DMS79 (cell line): ENCODE measurements at regions not wholly inside any gene's neighbourhood (a gene's known extent, or its start where the extent isn't known, plus 50 kb on each side); places are given as distances from the start of the nearest gene placed in this dataset.

Source experiments
- DNase-seq: peaks from one replicate; lab custom pipeline; 2025; lab: John Stamatoyannopoulos, UW

DNA sequence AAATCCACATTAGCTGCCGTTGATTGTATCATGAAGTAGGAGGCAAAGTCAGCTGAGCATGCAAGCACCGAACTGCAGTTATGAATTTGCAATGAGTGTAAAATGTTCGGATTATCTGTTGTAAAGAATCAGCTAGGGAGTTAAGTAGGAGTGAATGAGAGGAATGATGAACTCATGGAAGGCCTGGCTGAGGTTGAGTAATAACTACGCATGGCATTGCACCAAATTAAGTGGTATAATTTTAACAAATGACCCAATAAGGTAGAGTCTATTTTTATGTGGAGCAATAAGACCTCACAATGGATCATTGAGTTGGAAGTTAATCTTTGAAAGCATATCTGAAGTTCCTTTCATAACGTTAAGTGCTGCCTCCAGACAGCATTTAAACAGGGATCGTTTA, 288.2 kb upstream of the CHST9 start:
- no peak for DNase-seq

DNA sequence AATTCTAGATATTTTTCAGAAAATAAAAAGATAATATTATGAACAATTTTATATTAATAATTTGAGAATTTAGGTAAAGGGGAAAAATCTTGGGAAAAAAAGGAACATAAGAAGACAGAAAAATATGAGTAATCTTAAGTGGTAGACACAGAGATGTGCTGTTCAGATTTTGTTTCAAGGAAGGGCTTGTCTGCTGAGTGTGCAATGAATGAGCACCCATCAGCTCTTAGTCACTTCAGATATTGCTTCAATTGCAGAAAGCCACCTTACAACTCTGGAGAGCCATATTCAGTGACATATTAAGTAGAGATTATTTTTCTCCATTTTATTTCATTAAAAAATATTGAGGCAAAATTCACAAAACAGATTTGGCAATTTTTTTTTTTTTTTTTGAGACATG, 282.0 kb upstream of the CHST9 start:
- DNase-seq = no peak

DNA sequence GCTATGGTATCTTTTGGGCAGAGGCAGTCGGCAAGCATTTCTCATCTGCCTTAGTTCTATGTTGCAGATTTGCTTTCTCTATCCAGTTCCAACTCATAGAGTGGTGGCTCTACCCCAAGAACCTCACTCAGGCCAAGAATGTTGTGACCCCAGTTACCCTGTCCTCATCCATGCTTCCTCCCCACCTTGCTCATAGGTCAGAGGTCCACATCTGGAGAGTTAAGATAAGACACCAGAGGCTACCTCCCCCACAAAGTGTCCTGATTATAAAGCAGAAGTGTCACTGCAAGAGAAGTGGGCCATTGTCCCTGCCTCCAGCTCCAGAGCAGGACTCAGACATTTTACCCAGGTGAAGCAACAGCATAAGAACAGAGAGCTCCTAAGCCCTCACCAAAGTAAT, 276.8 kb upstream of the CHST9 start:
- no peak for DNase-seq

DNA sequence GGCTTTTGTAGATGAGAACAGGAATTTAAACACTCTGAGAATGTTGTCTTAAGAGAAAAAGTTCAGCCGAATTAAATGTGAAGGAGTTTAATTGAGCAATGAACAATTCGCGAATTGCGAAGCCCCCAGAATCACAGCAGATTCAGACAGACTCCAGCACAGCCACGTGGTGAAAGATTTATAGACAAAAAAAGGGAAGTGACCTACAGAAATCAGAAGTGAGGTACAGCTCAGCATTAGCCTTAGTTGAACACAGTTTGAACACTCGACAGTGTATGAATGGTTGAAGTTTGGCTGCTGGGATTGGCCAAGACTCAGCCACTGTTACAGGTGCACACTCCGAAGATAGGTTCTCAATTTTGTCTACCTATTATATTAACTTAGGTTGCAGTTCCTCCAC, 264.0 kb upstream of the CHST9 start:
- no peak for DNase-seq

DNA sequence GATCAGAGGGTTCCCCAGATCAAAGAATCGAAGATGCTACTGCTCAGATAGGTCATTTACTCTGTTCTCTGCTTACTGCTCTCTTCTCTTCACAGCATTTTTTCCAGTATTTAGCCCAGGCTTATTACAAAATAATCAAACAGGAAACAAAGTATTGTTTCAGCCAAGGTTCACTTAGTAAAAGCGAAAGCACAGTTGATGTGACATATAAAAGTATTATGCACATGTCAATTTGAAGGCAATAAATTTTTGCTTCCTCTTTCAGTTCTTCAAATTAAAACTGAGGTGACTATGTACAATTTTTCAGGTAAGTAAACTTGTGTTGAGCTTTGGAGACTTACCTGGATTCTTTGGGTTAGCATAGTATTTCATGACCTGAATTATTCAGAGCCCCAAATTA, 262.8 kb upstream of the CHST9 start:
- no peak for DNase-seq

DNA sequence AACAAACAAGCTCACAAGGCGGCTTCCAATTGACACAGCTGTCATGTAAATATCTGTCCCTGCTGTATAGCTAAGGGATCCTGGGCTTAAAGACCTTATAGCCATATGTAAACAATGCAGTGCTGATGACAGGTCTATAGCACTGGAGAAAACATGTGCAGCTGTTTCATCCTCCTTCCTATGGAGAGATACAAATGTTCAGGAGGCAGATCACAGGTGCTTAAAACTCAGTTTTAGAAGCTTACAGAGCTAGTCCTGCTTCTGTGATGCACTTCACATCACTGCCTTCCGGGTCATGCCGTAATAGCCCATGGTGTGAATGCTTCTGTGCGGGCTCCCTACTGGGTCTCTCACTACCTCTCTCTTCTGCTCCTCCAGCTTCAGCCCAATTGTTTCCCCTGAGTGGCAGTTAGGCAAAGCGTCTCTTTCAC, 262.4 kb upstream of the CHST9 start:
- DNase-seq = no peak

DNA sequence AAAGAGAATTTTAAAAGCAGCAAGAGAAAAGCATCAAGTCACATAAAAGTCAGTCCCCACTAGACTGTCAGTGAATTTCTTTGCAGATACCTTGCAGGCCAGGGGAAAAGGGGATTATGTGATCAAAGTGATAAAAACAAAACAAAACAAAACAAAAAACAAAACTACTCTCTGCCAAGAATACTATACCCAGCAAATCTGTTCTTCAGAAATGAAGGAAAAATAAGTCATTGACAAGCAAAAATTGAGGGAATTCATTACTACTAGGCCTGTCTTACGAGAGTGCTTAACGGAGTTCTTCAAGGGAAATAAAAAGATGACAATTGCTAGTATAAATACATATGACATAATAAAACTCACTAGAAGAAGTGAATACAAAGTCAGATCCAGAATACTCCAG, 245.5 kb upstream of the CHST9 start:
- no peak for DNase-seq

DNA sequence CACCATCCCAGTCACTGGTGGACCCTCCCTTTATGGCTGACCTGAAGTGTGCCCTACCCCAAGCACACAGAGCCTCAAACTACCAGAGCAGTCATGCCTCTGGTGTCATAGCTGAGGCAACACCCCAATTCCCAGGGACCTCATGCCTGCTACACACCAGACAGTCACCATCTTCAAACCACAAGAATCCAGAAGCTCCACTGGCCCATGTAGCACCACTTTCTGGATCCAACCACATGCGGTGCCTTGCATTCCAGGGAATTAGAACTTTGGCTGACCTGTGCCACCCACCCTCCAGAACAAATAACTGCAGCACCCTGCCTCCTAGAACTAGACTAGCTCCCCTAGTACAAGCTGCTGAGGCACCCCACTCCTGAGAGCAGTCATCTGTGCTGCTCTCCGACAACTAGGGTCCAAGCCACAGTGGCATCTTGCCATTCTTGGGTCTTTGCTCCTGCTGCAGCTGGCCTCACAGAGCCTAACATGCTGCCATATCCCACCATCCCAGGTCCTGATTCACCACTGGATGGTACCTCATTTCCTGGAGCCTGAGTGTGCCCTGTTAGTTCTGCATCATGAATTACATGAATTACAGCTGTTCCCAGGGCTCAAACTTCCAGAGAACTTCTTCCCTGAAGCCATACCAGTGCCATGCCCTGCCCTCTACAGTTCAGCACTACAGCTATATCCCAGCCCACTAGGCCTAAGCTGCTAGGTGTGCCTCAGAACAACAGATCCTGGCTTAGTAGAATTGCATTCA, 243.8 kb upstream of the CHST9 start:
- DNase-seq = no peak

DNA sequence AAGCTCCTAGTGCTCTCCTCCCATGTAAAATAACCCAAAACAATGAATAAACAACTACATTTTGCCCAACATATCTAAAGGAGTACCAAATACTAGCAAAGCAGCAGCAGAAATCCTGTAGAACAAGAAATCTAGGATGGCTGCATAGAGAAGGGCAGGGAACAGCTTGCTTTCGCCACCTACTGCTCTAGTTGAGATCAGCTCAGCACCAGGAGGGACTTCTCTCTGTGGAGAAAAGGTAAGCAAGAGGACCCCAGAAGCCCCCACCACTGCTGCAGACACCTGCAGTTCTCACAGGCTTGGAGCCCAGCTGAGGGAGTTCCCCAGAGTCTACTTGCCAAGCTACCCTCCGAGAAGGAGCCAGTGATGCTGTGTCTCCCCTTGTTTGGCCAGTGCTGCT, 243.0 kb upstream of the CHST9 start:
- no peak for DNase-seq

DNA sequence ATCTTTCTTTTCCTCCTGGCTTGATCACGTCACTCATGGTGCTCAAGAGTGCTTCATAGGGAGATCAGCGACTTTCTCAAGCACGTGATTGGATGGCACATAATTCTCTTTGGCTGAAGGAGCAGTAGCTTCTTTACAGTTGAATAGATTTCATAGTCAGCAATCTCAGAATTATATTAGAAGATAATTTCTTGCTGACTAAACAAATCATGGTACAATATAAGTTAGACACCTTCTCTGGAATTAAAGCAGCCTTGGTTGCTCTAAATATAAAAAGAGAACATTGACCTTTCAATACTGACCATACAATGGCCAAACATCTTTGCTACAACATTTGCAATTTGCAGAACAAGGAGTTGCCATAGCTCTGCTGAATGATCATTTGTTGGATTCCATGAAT, 238.5 kb upstream of the CHST9 start:
- DNase-seq = no peak

DNA sequence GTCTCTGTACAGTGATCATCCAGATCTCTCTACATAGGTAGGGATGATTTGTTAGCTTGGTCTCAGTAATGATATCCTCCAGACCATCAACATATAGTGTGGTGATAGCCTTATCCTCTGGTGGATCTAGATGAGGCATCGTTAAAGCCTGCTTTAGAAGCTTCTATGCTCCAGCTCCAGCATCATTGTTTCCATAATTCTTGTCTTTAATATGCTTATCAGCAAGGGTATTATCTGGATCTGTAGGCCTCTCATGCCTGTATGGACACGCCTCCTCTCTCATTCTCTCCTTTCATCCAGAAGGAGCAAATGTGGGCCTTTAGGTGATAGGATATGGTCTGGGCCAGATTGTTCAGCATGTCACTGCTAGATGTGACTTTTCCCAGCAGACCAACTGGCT, 234.5 kb upstream of the CHST9 start:
- DNase-seq = no peak

DNA sequence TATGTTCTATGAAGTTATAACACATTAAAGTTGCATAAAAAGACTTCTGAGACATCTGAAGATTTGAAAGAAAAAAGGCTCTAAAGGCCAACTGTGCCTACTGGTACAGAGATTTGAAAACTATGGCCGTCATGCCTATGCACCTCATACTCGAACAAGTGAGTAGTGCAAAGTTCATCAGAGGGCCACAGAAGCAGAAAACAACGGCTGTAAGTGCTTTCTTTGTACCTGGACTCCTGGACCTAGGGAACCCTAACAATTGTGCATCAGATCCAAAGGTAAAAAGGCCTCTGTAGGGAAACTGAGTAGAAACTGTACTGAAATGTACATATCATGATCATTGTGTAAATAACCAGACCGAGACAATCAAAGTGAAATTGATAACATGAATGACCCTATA, 230.4 kb upstream of the CHST9 start:
- DNase-seq = no peak

DNA sequence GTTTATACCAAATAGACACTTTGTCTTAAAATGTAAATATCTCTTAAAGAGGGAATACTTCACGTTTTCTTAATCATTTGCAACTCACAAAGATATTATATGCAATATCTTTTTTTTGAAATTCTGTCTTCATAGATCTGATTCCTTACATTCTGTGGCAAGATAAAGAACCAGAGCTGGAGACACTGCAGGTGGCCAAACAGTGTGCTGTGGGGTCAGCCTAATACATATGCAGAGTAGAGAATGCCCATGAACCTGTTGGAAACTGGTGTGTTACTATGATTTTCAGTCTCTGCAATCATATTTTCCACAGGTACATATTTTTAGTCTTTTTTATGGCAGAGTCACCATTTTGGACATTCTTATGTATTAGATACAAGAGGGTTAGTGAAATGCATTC, 229.6 kb upstream of the CHST9 start:
- DNase-seq = no peak

DNA sequence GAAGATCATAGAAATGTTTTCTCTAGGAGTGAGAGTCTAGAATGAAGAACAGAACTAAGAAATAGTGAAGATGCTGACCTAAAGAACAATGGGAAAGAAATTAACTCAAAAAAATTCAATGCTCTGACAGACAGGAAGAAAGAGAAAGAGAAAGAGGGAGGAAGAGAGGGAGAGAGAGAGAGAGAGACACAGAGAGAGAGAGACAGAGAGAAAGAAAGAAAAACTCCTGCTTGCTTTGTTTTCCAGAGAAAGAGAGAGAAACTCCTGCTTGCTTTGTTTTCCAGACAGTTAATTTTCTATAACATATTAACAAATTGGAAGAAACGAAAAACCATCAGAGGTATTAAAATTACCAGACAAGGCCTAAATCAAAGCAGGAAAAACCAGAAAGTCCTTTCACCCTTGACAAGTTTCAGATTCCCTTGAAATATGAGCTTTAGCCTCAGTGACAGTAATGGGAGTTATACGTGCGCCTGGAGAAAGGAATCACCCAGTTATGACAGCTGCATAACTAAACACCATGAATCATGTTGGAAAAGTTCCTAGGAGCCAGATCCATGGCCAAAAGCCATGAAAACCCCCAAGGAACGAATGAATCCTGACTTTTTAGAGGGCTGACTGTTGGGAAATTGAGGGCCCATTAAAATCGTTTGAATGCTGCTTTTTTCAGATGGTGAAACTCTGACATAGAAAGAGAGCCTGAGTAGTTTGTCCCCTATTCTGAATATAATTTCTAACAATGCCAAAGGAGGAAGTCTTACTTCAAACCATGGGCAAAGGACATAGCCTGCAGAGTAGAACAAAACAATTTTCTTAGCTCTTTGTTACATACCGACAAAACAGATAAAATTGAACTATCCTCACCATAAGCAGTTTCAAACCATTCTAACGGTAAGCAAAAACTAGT, 228.6 kb upstream of the CHST9 start:
- DNase-seq = no peak

DNA sequence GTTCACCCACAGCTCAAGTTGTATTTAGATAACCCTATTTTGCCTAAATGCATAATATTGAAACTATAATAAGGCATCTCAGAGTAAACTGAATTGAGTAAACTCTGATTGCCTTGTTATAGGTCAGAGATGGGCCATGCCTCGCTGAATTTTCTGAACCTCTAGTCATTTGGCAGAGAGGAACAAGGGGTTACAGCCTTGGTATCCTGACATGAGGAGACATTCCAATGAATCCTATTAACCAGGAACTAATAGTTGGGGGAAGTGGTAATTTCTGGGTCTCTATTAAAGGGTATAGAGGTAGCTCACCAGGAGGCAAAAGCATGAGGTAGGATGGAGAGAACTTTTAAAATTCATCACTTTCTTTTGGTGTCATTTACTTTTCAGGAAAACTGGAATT, 227.4 kb upstream of the CHST9 start:
- no peak for DNase-seq

DNA sequence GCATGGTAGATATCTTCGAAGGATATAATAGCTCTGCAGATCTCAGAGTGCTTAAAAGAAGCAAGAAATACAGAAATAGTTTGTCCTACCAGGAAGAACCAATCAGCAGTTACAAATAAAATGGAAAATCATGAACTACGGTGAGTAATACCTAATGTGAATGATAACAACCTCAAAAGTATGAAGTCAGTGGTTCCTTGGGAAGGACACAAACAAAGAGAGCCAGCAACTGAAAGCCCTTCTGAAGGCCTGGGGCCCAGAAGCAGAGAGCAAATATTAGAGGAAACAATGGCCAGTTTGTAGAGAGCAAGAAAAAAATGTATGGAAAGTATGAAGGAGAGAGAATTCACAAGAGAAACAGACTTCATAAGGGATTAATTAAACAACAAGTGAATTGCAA, 226.8 kb upstream of the CHST9 start:
- DNase-seq = no peak

DNA sequence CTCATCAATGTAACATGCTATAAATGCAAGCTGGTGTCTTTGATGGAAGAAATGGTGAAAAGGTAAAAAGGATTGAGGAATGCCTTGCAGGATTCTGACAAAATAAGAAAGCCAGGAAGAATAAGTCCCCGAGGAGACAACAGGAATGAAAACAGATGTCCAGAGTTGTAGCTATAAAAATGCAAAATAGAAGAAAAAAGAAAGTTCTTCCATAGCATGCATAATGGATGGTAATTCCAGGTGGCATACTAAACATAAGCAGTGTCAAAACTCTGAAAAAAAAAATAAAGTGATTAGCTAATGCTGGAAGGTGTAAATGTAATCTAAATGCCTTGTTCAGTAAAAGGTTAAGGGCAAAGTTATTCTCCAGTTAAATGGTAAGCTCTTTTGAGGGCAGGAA, 225.9 kb upstream of the CHST9 start:
- no peak for DNase-seq

DNA sequence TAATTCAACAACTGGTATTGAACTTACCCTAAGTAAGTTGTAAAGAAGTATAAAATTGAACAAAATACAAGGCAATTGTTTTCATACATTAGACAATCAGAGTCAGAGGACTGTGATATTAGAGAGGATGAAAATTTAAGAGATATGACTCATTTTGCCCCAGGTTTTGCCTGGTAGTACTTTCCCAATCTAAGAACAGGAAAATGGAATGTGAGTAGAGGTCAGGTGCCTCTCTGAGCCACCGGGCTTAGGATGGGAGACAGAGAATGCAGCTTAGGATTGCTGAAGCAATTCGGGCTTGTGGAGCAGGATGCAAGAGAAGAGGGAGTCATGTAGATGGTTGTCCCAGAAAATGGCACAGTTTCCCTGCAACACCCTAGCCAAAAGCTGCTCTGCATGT, 219.7 kb upstream of the CHST9 start:
- DNase-seq = no peak

DNA sequence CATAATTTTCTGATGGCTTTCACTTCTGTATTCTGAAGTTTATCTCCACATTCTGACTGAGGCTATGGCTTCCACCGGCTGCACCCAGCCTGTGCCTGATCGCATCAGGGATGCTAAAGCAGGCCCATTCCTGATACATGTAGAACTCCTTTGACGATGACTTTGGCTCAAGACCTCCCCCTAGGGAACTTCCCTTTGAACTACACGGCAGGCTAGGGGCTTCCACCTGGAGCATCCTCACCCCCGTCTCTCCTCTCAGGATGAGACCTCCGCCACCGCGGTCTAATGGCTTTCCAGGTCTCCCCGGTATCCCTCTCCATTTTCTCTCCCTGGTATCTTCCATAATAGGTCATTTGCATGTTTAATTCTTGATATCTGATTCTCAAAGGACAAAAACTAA, 214.9 kb upstream of the CHST9 start:
- no peak for DNase-seq

DNA sequence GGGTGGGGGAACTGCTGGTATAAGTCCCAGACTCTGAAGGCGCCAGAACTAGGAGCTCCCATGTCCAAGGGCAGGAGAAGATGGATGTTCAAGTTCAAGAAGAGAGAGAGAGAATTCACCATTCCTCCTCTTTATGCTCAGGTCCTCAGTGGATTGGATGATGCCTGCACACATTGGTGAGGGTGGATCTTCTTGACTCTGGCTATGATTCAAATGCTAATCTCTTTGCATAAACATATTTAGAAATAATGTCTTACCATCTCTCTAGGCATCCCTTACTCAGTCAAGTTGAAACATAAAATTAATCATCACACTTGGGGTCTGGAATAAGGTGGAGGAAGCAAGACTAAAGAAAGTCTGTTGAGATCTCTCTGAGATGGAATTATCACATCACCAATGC, 210.6 kb upstream of the CHST9 start:
- no peak for DNase-seq

DNA sequence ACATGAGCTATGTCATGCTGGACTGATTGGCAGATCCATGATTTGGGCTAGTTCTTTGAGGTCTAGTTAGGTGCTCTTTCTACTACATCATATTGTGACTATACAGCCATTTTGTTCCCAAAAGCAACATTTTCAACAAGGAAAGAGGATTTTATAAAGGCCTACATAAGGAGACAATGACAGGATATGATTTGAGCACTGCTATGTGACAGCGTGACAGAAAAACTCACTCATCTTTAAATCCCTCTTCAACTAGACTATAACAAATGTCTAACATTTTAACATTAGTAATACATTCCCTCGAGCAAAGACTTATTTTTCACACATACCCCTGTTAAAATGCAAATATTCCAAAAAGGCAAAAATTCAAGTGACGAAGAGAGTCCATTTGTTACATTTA, 209.6 kb upstream of the CHST9 start:
- DNase-seq = no peak

DNA sequence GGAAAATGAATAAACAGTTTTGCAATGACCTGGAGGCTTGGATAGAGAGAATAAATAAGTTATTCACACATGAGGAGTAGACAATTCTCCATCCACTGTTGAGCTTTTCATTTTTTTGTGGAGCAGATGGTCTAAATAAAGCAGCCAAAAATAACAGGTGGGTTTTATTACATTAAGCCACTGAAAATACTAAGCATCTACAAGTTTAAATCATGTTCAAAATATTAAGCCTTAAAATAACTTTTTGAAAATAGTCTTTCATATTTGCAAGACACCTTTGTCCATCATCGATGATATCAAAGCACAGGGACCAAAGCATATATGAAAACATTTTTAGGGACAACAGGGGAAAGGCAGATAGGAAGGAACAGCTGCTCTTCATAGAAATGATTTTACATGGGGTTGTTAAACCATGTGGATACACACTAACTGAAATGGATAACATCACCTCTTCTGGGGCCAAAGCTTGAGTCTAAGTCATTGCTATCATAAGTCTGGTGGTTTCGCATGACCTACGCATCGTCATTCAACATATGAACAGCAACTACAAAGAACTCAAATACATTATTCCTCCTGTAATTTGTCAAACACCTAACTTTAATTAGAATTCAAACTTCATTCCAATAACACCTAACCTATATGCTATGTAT, 197.6 kb upstream of the CHST9 start:
- no peak for DNase-seq
